ENCODE measurements at regions not wholly inside any gene's neighbourhood (a gene's known extent, or its start where the extent isn't known, plus 50 kb on each side); places are given as distances from the start of the nearest gene placed in this dataset.

DNA sequence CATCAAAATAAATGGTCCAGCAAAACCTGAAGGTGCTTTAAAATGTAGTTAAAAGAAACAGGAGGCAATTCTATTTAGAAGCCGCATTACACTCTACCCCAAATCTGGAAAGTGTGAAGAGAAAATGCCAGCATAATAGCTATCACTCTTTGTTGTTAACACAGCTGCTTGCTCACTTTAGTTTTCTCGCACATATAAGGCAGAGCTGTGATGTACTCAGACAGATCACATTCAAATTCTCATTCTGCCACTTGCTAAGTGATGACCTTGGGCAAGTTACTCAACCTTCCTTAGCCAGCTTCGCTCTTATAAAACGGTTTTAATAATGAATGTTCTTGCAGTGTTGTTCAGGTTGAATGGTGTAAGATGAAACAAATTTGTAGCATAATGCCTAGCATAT lies 56.0 kb upstream of the MGAT4C start:
- DNase-seq (no peak), ATAC-seq (no peak)
- TF ChIP-seq, protein P1, sequence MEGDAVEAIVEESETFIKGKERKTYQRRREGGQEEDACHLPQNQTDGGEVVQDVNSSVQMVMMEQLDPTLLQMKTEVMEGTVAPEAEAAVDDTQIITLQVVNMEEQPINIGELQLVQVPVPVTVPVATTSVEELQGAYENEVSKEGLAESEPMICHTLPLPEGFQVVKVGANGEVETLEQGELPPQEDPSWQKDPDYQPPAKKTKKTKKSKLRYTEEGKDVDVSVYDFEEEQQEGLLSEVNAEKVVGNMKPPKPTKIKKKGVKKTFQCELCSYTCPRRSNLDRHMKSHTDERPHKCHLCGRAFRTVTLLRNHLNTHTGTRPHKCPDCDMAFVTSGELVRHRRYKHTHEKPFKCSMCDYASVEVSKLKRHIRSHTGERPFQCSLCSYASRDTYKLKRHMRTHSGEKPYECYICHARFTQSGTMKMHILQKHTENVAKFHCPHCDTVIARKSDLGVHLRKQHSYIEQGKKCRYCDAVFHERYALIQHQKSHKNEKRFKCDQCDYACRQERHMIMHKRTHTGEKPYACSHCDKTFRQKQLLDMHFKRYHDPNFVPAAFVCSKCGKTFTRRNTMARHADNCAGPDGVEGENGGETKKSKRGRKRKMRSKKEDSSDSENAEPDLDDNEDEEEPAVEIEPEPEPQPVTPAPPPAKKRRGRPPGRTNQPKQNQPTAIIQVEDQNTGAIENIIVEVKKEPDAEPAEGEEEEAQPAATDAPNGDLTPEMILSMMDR (IDR thresholded peaks at IDR 0.05): no peak
- intact Hi-C loops (cut with DNase I): no loop called here
- Histone ChIP-seq H3K4me1 (no peaks in the 10 kb centered on the region), H3K36me3 (no peaks in the 10 kb centered on the region), H3K27me3 (ENCODE audit: low read depth) (no peaks in the 10 kb centered on the region), H3K27ac (no peak overlapping the region), H3K4me3 (no peak overlapping the region), H3K9me3 (no peaks in the 10 kb centered on the region)
